ENCODE measurements at regions not wholly inside any gene's neighbourhood (a gene's known extent, or its start where the extent isn't known, plus 50 kb on each side); places are given as distances from the start of the nearest gene placed in this dataset.

DNA sequence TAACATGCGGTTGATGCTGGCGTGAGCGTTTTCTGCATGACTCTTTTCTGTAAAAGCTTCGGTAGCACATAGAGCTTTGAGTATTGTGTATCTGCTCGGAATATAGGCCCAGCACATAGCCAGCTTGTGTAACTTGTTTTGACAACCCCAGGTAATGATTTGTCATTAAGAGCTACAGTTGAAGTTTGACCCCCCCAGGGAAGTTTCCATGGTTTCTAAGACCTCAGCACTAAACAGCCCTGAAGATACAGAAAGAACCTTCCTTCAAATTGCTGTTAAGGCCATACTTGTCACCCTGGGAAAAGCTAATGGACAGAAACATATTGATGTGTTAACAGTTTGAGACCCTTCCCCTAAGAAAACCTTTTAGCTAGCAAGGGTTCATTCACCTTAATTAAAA, 380.7 kb downstream of the PRDM2 start:
- H3K4me1 Mint-ChIP-seq: no peaks in the 10 kb centered on the region
- peaks cover 28% of the 10 kb centered on the region for H3K27me3 Mint-ChIP-seq (ENCODE audit: low read depth)
- TF ChIP-seq, protein P1, sequence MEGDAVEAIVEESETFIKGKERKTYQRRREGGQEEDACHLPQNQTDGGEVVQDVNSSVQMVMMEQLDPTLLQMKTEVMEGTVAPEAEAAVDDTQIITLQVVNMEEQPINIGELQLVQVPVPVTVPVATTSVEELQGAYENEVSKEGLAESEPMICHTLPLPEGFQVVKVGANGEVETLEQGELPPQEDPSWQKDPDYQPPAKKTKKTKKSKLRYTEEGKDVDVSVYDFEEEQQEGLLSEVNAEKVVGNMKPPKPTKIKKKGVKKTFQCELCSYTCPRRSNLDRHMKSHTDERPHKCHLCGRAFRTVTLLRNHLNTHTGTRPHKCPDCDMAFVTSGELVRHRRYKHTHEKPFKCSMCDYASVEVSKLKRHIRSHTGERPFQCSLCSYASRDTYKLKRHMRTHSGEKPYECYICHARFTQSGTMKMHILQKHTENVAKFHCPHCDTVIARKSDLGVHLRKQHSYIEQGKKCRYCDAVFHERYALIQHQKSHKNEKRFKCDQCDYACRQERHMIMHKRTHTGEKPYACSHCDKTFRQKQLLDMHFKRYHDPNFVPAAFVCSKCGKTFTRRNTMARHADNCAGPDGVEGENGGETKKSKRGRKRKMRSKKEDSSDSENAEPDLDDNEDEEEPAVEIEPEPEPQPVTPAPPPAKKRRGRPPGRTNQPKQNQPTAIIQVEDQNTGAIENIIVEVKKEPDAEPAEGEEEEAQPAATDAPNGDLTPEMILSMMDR (IDR thresholded peaks at IDR 0.05; ENCODE audit: unreplicated experiment): no peak
- H3K4me3 Mint-ChIP-seq: no peak overlapping the region
- H3K9me3 Mint-ChIP-seq: no peaks in the 10 kb centered on the region
- no peak overlapping the region for H3K27ac Mint-ChIP-seq
- no peak for DNase-seq (ENCODE audit: low spot score in 2 of 2, unreplicated experiment in 2 of 2)
- no peaks in the 10 kb centered on the region for H3K36me3 Mint-ChIP-seq

DNA sequence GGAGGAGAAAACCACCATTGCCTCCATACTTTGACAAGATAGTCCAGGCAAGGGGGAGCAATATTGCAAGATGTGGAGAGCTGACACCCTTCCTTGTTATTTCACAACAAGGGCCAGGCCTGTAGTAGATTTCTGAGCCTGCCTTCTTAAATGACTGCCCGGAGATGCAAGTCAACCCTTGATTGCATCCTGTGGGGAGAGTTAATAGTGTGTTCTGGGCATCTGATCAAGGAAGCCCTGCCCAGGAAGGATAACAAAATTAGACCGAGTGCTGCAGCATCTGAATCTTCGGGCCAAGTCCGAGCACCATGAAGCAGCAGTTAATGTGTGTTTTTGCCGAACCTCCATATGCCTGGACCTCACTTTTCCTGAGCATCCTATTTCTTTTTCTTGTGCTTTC, 382.3 kb downstream of the PRDM2 start:
- H3K4me3 Mint-ChIP-seq: no peak overlapping the region
- DNase-seq (ENCODE audit: low spot score in 2 of 2, unreplicated experiment in 2 of 2): no peak
- H3K4me1 Mint-ChIP-seq: no peaks in the 10 kb centered on the region
- H3K27me3 Mint-ChIP-seq (ENCODE audit: low read depth): peaks cover 21% of the 10 kb centered on the region
- peaks cover 6% of the 10 kb centered on the region for H3K9me3 Mint-ChIP-seq
- no peak overlapping the region for H3K27ac Mint-ChIP-seq
- no peaks in the 10 kb centered on the region for H3K36me3 Mint-ChIP-seq
- TF ChIP-seq, protein P1 (IDR thresholded peaks at IDR 0.05; ENCODE audit: unreplicated experiment): no peak

DNA sequence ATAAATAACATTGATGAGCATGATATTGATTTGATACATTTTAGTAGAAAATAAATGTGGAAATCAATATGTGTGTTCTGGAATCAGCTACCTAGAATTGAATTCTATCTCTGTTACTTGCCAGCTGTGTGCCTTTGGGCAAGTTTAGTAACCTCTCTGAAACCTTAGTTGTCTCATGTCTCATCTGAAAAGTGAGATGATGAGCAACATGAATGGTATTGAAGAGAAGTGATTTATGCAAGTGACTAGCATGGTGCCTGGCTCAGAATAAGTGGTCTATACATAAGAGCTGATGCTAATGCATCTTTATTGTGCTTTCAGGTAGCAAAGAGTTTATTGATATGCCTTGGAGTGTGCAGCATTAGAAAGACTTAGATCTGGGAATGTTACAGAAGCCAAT, 383.3 kb downstream of the PRDM2 start:
- Mint-ChIP-seq H3K36me3 (no peaks in the 10 kb centered on the region), H3K27me3 (ENCODE audit: low read depth) (peaks cover 18% of the 10 kb centered on the region), H3K9me3 (peaks cover 8% of the 10 kb centered on the region), H3K27ac (no peak overlapping the region), H3K4me1 (no peaks in the 10 kb centered on the region), H3K4me3 (no peak overlapping the region)
- TF ChIP-seq, protein P1 (IDR thresholded peaks at IDR 0.05; ENCODE audit: unreplicated experiment): no peak
- no peak for DNase-seq (ENCODE audit: low spot score in 2 of 2, unreplicated experiment in 2 of 2)

DNA sequence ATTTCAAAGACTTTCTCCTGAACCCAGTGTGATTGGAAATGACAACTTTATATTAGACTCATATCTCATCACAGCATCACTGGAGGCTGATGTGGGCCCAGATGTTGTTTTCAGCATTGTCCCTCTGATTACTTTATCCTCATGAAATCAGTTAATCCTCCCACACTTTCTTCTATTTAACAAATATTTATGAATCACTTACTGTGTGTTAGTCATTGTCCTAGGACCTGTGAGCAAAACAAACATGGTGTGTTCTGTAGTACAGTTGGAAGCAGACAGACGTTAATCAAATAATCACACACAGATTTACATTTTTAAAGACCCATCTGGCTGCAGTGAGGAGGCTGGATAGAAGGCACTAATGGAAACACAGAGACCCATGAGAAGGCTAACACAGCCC, 383.7 kb downstream of the PRDM2 start:
- Mint-ChIP-seq H3K27ac (no peak overlapping the region), H3K36me3 (no peaks in the 10 kb centered on the region), H3K4me3 (no peak overlapping the region), H3K4me1 (no peaks in the 10 kb centered on the region), H3K9me3 (peaks cover 8% of the 10 kb centered on the region), H3K27me3 (ENCODE audit: low read depth) (peaks cover 18% of the 10 kb centered on the region)
- DNase-seq (ENCODE audit: low spot score in 2 of 2, unreplicated experiment in 2 of 2): no peak
- TF ChIP-seq, protein P1 (IDR thresholded peaks at IDR 0.05; ENCODE audit: unreplicated experiment): no peak

DNA sequence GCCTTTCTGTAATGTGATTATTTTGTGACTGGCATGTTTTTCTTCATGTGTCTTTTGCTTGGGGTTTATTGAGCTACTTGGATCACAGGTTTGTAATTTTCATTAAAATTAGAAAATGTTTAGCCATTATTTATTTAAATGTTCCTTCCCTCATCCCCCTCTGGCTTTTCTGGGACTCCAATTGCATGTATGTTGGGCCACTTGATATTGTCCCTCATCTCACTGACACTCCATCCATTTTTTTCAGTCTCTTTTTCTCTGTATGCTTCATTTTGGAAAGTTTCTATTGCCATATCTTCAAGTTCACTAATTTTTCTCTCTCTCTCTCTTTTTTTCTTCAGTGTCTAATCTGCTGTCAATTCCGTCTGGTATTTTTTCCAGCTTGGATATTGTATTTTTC, 390.1 kb downstream of the PRDM2 start:
- Mint-ChIP-seq H3K4me1 (no peaks in the 10 kb centered on the region), H3K4me3 (no peak overlapping the region), H3K9me3 (peaks cover 27% of the 10 kb centered on the region), H3K27ac (no peak overlapping the region), H3K27me3 (ENCODE audit: low read depth) (peaks cover 14% of the 10 kb centered on the region), H3K36me3 (no peaks in the 10 kb centered on the region)
- no peak for DNase-seq (ENCODE audit: low spot score in 2 of 2, unreplicated experiment in 2 of 2)
- TF ChIP-seq, protein P1 (IDR thresholded peaks at IDR 0.05; ENCODE audit: unreplicated experiment): no peak

DNA sequence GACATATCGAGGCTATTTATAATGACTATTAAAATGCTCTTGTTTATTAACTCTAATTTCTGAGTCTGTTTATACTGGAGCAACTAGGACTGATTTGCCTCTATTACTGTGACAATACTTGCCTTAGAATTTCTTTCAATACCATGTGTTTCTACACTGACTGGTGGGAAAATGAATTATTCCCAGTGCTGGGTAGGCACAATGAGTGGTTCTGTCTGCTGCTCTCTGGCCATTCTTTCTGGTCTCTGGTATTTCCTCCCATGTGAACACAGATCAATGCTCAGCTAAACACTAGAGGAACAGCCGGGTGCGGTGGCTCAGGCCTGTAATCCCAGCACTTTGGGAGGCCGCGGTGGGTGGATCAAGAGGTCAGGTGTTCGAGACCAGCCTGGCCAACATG, 390.5 kb downstream of the PRDM2 start:
- H3K27me3 Mint-ChIP-seq (ENCODE audit: low read depth): peaks cover 15% of the 10 kb centered on the region
- DNase-seq (ENCODE audit: low spot score in 2 of 2, unreplicated experiment in 2 of 2): no peak
- no peak overlapping the region for H3K27ac Mint-ChIP-seq
- peaks cover 27% of the 10 kb centered on the region for H3K9me3 Mint-ChIP-seq
- no peaks in the 10 kb centered on the region for H3K4me1 Mint-ChIP-seq
- no peaks in the 10 kb centered on the region for H3K36me3 Mint-ChIP-seq
- H3K4me3 Mint-ChIP-seq: no peak overlapping the region
- TF ChIP-seq, protein P1 (IDR thresholded peaks at IDR 0.05; ENCODE audit: unreplicated experiment): no peak

Data from mesothelial cell of epicardium (in vitro differentiated cells).